ENCODE measurements at regions not wholly inside any gene's neighbourhood (a gene's known extent, or its start where the extent isn't known, plus 50 kb on each side); places are given as distances from the start of the nearest gene placed in this dataset.

- TF ChIP-seq RAD21 (IDR thresholded peaks at IDR 0.05 in 1 of 2, conservative IDR thresholded peaks at IDR 0.05 in 1 of 2; ENCODE audit: low read depth in 2 of 2, low read length in 2 of 2) (no peak), JUN (IDR thresholded peaks at IDR 0.05; ENCODE audit: low read depth, low read length) (no peak)
Observed at GRCh38 chr17:77459018-77459755, 318.4 kb downstream of the SEC14L1 start (continued).
